ENCODE measurements at regions not wholly inside any gene's neighbourhood (a gene's known extent, or its start where the extent isn't known, plus 50 kb on each side); places are given as distances from the start of the nearest gene placed in this dataset.

DNA sequence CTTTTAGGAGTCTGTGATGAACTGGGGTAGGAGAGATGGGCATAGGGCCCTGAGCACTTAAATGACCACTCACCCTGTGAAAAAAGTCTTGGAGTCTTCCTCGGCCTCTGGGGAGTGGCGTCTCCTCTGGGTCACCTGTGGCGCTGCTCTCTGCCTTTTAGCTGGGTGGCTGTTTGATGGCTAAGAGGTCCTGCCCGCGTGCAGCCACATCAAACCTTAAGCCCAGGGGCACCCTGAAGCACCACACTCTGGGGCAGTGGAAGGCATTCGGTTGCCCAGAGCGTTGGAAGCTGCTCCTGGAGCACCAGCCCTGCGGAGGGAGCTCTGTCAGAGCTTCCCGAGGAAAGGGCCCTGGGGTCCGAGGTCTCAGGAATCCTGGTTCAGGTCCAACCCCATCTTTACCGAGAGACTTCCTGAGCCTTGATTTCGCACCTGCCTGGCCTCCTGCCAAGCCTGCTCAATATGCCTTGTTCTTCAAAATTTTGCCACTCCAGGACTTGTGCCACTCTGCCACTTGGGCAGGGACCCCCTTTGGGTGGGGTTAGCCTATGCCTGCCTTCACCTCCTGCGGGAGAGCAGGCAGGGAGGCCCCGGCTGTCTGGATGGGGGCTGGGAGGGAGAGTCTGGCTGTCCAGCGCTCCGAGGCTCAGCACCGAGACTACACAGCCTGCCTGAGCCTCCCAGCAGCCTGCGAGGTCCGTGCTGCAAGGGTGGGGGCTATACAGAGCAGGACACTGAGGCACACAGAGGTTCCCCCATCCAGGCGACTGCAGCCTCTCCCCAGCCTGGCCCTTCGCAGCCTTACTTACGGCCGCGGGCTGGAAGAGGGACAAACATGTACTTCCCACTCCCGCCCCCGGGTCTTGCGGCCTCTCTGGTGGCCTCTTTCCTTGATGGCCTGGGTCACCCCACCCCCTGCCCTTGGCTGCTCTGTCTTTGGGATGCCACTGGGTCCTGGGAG lies 63.4 kb upstream of the RNU6ATAC start:
- no peak for DNase-seq (ENCODE audit: low read depth in 2 of 2)

DNA sequence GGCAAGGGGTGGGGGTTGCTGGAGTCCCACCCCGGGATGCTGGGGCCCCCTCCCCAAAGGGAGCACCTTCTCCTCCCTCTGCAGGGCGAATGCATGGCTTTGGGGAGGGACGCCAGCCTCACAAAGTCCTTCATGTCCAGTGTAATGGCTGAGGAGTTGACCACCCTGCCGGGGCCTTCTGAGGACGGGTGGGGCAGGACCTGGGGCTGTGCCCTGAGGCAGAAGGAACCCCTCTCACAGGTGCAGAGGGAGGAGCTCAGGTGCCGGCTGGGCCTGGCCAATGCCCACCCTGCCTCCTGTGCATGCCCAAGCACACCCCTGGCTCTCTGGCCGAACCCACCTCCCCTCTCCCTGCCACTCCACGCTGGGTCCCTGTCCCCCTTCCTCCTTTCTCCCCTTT lies 64.3 kb upstream of the RNU6ATAC start:
- DNase-seq (ENCODE audit: low read depth in 2 of 2) = no peak

DNA sequence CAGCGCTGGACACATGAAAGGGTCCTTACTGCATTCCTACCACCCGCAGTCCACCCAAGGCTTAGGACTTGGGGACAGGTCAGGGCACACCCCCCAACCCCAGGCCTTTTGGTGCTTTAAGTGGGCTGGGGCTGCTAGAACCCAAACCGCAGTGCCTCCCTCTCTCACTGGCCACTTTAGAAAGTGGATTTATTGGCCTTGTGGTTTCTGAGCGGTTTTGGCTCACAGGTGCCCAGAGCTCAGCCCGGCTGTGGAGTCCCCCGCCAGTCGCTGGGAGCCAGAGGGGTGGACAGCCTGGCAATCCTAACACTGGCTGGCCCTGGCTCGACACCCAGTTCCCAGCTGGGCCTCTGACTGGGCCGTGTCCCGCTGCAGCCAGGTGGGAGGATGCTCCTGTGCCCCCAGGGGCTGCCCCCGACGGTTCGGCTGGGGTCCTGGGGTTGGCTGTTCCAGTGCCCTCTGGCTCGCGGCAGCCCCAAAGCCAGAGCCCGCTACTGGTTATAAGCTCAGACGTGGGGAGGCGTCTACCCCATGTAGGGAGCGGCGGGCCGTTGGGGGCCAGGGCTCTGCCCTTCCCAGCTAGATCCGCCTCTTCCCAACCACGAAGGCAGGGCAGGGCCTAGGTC lies 65.2 kb upstream of the RNU6ATAC start:
- no peak for DNase-seq (ENCODE audit: low read depth in 2 of 2)

DNA sequence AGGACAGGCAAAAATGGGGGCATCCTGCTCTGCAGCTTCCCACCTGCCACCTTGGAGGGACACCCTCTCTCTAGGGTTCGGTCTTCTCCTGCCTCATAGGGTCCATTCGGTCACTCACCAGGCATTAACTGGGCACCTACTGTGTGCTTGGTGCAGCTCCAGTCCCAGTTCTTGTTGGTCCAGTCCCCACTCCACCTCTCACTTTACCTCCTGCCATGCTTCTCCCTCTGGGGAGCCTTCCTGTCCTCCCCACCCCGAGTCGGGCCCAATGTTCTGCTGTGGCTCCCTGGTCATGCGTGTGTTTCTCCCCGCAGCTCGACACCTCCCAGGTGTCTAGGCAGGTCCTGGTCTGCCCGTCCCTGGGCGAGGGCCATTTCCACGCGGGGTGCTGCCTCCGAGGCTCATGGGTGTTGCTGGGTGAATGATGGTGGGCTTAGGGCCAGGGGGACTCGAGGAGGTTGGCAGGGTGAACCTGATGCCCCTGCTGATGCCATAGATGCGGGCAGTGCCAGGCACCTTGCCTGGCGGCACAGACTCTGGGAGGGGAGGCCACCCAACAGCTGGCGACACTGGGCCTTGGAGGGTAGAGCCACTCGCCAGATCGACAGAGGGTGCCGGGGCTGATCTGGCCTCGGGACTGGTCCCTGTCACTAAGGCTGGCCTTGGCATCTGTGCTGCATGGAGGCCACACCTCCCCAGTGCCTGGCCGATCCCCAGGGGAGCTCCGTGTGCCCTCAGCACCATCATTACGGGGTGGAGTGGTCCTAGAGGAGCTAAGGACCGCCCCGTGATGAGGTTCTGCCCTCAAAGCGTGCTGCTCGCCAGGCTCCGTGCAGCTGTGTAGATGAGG lies 66.0 kb upstream of the RNU6ATAC start:
- DNase-seq (ENCODE audit: low read depth in 2 of 2) = no peak

- no peak for DNase-seq (ENCODE audit: low read depth in 2 of 2)
These were observed 66.6 kb upstream of the RNU6ATAC start for GRCh38 chr9:134230942-134231325.

GRCh38 chr9:134231330-134231745 lies 67.0 kb upstream of the RNU6ATAC start:
- DNase-seq (ENCODE audit: low read depth in 2 of 2) = no peak

DNA sequence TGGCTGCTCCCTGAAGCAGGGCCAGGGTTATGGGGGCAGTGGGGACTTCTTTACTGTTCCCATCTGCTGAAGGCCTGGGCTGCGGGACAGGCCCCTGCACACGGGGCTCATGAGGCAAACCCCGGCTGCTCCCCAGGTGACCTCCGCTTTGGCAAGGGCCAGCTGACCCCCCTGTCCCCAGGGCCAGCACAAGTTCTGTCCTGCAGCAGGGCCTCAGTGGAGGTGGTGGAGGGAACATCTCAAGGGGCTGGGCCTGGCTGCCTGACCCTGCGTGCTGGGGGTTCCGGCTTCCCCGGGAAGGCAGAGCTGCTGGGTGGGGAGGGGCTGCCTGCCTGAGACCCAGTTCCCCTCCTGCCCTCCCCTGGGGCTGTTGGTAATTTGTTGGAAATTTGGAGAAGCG lies 67.4 kb upstream of the RNU6ATAC start:
- DNase-seq (ENCODE audit: low read depth in 2 of 2) = no peak

DNA sequence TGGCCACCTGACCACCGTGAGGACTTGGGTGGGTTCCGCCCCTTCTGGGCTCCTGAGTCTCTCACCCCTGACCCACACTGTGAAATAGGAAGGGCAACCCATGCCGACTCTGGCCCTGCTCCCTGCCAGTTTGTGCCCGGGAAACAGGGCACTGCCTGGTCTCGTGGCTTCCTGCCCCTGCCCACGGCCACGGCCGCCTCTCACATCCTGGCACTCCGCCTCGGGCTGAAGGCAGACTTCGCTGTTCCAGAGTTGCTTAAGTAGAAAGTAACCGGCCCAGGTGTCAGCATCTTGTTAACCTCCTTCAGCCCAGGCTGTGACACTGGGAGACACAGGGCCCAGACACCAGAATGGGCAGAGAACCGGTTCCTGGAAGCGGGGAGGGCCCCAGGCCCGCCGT lies 68.7 kb upstream of the RNU6ATAC start:
- DNase-seq (ENCODE audit: low read depth in 2 of 2) = no peak

- no peak for DNase-seq (ENCODE audit: low read depth in 2 of 2)
These were observed 69.8 kb upstream of the RNU6ATAC start for GRCh38 chr9:134234001-134234660.

DNA sequence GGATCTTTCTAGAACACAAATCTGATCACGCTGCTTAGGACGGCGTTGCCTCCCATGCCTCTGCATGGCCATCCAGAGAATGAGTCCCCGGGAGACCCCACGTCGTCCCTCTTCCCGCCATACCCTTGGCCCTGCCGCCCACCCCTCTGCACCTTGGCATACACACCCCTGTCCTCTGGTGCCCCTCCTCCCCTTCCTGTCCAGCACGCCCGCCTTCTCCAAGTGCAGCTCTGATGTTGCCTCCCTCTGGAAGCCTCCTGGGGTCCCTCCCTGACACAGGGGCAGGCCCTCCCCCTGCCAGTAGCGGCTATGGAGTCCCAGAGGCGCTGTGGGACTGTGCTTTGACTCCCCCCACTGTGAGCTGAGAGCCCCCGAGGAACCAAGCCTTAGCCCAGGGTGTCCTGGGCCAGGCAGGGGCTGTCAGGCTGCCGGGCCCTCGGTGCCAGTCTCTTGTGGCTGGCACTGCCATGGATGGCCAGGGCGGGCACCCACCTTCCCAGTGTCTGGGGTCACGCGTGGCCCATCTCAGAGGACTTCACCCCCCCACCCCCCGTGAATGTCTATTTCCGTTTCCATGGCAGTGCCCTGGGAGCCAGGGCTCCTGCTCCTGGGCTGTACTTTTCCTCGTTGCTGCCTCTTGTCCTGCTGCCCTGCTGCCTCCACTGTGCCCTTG lies 70.5 kb upstream of the RNU6ATAC start:
- no peak for DNase-seq (ENCODE audit: low read depth in 2 of 2)

DNA sequence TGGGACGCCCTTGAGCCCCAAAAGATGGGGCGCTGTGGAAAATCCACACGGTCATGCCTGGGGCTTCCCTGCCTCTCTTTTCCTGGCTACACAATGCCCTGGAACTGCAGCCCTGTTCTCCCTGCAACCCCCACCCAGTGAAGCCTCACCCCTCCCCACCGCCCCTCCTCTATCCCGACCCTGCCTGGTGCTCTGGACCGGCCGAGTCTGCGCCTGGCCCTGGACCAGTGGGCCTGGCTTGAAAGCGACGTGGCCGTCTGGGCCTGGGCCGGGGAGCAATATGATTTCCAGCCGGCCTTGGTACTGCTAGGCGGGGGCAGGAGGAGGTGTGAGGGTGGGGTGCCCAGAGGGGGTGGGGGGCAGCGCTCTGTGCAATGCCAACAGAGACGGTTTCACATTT lies 71.0 kb upstream of the RNU6ATAC start:
- no peak for DNase-seq (ENCODE audit: low read depth in 2 of 2)

DNA sequence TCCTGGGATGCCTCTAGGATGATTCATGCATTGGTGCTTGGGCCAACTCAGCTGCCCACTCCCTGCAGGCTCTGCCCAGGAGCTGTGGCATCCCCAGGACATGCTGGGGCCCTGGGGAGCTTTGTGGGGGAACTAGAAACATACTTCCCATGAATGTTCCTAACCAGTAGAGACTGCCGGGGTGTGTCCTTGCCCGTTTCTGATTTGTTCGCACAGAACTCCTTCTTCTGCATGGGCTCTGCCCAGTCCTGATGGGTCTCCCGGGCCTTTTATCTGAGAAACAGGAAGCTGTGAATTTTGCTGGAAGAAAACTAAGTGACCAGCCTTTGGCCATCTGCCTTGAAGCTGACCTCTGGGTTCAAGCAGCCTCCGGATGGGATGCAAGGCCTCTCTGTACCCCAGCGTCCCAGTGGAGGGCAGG lies 71.6 kb upstream of the RNU6ATAC start:
- DNase-seq (ENCODE audit: low read depth in 2 of 2) = no peak

DNA sequence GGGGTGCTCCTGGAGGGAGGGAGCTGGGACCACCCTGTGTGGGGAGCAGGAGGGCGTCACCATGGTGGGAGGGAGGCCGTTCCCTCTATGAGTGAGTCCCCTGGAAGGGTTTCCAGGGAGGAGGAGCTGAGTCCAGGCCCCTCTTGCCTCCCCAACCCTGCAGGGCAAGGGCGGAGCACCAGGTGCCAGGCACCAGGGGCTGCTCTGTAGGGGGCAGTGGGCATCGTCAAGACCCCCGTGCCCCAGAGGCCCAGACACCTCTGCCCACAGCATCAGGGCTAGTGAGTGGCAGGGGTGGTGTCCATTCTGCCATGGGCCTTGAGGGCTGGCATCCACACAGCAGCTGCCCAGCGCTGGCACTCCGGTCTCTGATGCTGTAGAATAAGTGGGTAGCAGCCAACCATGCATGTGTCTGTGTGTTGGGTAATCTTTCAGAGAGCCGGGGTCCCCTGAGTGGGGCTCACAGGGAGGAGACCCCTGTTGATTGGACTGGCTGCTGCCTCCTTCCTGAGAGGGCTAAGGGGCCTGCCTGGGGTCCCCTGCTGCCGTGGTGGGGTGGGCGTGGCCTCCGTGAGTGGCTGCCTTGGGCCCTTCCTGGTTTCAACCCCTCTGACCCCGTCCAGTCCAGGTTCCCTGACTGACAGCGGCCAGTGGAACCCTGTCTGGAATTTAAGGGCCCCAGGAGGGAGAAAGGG lies 72.7 kb upstream of the RNU6ATAC start:
- no peak for DNase-seq (ENCODE audit: low read depth in 2 of 2)

DNA sequence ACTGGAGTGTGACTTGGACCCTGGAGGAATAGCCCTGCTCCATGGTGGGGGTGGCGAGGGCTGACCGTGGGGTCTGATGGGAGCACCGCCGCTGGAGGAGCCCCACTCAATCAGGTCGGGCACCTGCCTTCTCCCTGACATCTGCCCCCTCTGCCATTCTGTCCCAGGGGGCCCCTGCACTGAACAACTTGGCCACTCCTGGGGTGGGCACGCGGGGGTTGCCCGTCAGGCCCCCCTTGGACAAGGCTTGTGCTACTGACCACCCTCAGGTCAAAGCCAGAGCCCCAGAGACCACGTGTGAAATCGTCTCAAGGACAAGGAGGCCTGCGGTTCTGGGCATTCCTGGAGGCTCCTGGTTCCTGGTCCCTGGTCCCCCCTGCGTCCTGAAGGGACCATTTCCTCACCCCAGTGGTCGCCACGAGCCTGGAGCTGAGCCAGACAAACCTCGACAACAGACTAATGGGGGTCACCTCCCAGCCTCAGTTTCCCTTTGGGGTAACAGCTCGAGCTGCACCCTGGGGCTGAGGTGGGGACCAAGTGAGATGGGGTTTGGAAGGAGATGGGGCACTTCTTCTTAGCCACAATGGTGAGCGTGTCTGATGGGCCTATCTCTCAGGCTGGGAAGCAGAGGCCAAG lies 73.4 kb upstream of the RNU6ATAC start:
- DNase-seq (ENCODE audit: low read depth in 2 of 2) = no peak

DNA sequence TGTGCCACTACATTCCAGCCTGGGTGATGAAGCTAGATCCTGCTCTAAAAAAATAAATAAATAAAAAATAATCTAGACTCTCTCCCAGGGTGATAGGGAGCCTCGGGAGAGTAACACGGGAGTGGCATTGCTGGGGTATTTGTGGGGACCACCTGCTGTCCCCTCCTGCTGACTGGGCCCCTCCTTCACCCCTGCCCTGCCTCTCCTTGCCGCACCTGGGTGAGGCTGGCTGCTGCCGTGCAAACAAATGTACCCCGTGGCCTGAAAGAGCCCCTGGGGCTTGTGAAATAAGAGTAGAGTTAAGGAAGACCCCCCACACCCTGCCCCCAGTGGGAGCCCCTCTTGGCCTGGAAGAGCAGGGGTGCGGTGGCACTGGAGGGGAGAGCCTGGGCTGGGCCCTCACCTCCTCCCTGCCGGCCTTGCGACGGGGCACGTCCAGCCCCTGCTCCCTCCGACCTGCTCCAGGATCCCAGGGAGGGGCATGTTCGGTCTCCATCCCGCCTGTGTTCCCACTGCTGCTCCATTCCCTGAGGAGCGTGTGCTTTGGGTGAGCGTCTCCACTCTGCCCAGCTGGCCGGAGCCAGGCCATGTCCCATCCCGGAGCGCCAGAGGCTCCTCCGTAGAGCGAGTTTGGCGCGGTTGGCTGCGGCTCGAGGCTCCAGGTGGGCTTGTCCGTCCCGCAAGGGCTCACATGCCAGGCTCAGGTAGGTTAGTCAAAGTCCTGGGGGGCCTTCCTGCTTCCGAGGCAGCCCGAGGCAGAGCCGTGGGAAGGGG lies 75.0 kb upstream of the RNU6ATAC start:
- DNase-seq (ENCODE audit: low read depth in 2 of 2) = no peak

DNA sequence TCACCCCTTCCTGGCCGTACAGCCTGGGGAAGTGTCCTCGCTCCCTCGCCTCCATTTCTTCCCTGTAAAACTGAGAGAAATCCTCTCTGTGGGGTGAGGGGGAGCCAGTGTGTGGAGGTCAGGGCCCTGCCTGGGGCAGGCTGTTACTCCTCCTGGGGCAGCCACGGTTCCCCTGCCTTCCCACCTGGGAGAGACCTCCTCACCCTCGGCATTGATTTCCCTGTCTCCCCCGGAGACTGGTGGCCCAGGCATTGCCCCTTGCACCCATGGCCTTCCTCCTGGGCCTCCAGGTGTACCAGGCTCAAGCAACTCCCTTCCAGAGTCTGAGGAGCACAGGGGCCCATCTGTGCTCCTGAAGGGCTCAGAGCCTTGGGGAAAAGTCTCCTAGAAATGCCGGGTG lies 75.6 kb upstream of the RNU6ATAC start:
- no peak for DNase-seq (ENCODE audit: low read depth in 2 of 2)

GRCh38 chr9:134240361-134240760 lies 76.0 kb upstream of the RNU6ATAC start:
- no peak for DNase-seq (ENCODE audit: low read depth in 2 of 2)

- DNase-seq (ENCODE audit: low read depth in 2 of 2) = no peak
These were observed 78.3 kb upstream of the RNU6ATAC start for GRCh38 chr9:134242706-134243105.
